Large intestine (tissue), 3 donors: ENCODE measurements at regions not wholly inside any gene's neighbourhood (a gene's known extent, or its start where the extent isn't known, plus 50 kb on each side); places are given as distances from the start of the nearest gene placed in this dataset.

Experiments used
- DNase-seq, 2 donors: peaks; one replicate each; pipeline versions ENCODE4 v3.0.0 to v3.0.0-alpha.2; 2013
- H3K27ac ChIP-seq: one replicate; pipeline ENCODE4 v1.5.1; 2013; ENCODE audit warnings: low read length
- H3K27me3 ChIP-seq: 2 replicates; pipeline ENCODE4 v1.6.1; 2013; ENCODE audit warnings: low read length; ENCODE audit not compliant: control insufficient read depth, insufficient read depth
- H3K36me3 ChIP-seq: 2 replicates; pipeline ENCODE4 v1.6.1; 2013; ENCODE audit warnings: low read length; ENCODE audit not compliant: control insufficient read depth, insufficient read depth
- H3K4me1 ChIP-seq: one replicate; pipeline ENCODE4 v1.6.1; 2013; ENCODE audit warnings: low read length; ENCODE audit not compliant: control insufficient read depth, insufficient read depth
- H3K4me3 ChIP-seq: one replicate; pipeline ENCODE4 v1.5.1; 2013; ENCODE audit warnings: low read length
- H3K9me3 ChIP-seq: one replicate; pipeline ENCODE4 v1.6.1; 2013; ENCODE audit warnings: mild to moderate bottlenecking, low read depth, low read length, moderate library complexity; ENCODE audit not compliant: control insufficient read depth
- WGBS: methylation state at CpG from one replicate; pipeline ENCODE4 v1.1.5; 2013; ENCODE audit warnings: low lambda C conversion rate; ENCODE audit not compliant: insufficient coverage; 5-methylcytosine and 5-hydroxymethylcytosine counted together

GRCh38 chr6:71034563-71035345 lies 77.9 kb upstream of the B3GAT2 start:
- WGBS: no CpG with 5 or more reads among the region's 4 CpGs
- no peak overlapping the region for H3K27ac ChIP-seq
- H3K27me3 ChIP-seq: no peaks in the 10 kb centered on the region
- H3K9me3 ChIP-seq: no peaks in the 10 kb centered on the region
- H3K4me3 ChIP-seq: no peak overlapping the region
- no peaks in the 10 kb centered on the region for H3K4me1 ChIP-seq
- DNase-seq: no peak
- no peaks in the 10 kb centered on the region for H3K36me3 ChIP-seq

GRCh38 chr6:71035871-71036270 lies 79.0 kb upstream of the B3GAT2 start:
- no peaks in the 10 kb centered on the region for H3K36me3 ChIP-seq
- H3K27ac ChIP-seq: no peak overlapping the region
- no peaks in the 10 kb centered on the region for H3K4me1 ChIP-seq
- H3K4me3 ChIP-seq: no peak overlapping the region
- H3K27me3 ChIP-seq: no peaks in the 10 kb centered on the region
- DNase-seq: no peak
- H3K9me3 ChIP-seq: no peaks in the 10 kb centered on the region

GRCh38 chr6:71038711-71039344 lies 82.0 kb upstream of the B3GAT2 start:
- Histone ChIP-seq H3K36me3 (no peaks in the 10 kb centered on the region), H3K27me3 (no peaks in the 10 kb centered on the region), H3K4me3 (no peak overlapping the region), H3K27ac (no peak overlapping the region), H3K4me1 (no peaks in the 10 kb centered on the region), H3K9me3 (no peaks in the 10 kb centered on the region)
- no peak for DNase-seq
- whole genome bisulfite sequencing: no CpG with 5 or more reads among the region's 8 CpGs

- DNase-seq: no peak
- H3K4me1 ChIP-seq: no peaks in the 10 kb centered on the region
- H3K9me3 ChIP-seq: no peaks in the 10 kb centered on the region
- no peak overlapping the region for H3K4me3 ChIP-seq
- H3K27me3 ChIP-seq: no peaks in the 10 kb centered on the region
- H3K36me3 ChIP-seq: no peaks in the 10 kb centered on the region
- WGBS: no CpG with 5 or more reads among the region's 1 CpG
- H3K27ac ChIP-seq: no peak overlapping the region
These were observed 83.2 kb upstream of the B3GAT2 start for GRCh38 chr6:71040043-71040442.

- DNase-seq: no peak
These were observed 84.0 kb upstream of the B3GAT2 start for GRCh38 chr6:71040841-71041240.

GRCh38 chr6:71043902-71044301 lies 87.0 kb upstream of the B3GAT2 start:
- no CpG with 5 or more reads among the region's 1 CpG for WGBS
- no peaks in the 10 kb centered on the region for H3K9me3 ChIP-seq

More at GRCh38 chr6:71040841-71041240, 84.0 kb upstream of the B3GAT2 start:
- no peak overlapping the region for H3K27ac ChIP-seq
- no peaks in the 10 kb centered on the region for H3K36me3 ChIP-seq
- no peak overlapping the region for H3K4me3 ChIP-seq
- no peaks in the 10 kb centered on the region for H3K9me3 ChIP-seq
- H3K27me3 ChIP-seq: no peaks in the 10 kb centered on the region
- H3K4me1 ChIP-seq: no peaks in the 10 kb centered on the region
- 77% methylated on average over 2 of the region's 2 CpGs for WGBS

GRCh38 chr6:71044753-71045152 lies 87.9 kb upstream of the B3GAT2 start:
- no peaks in the 10 kb centered on the region for H3K27me3 ChIP-seq
- no CpG with 5 or more reads among the region's 1 CpG for WGBS
- no peak overlapping the region for H3K4me3 ChIP-seq
- no peaks in the 10 kb centered on the region for H3K9me3 ChIP-seq
- no peak for DNase-seq
- no peaks in the 10 kb centered on the region for H3K36me3 ChIP-seq
- no peak overlapping the region for H3K27ac ChIP-seq
- no peaks in the 10 kb centered on the region for H3K4me1 ChIP-seq

More at GRCh38 chr6:71043902-71044301, 87.0 kb upstream of the B3GAT2 start:
- H3K27me3 ChIP-seq: no peaks in the 10 kb centered on the region
- no peaks in the 10 kb centered on the region for H3K36me3 ChIP-seq
- no peak for DNase-seq
- no peak overlapping the region for H3K27ac ChIP-seq
- no peak overlapping the region for H3K4me3 ChIP-seq
- H3K4me1 ChIP-seq: no peaks in the 10 kb centered on the region

- Histone ChIP-seq H3K27ac (no peak overlapping the region), H3K9me3 (no peaks in the 10 kb centered on the region), H3K4me1 (no peaks in the 10 kb centered on the region), H3K4me3 (no peak overlapping the region), H3K27me3 (no peaks in the 10 kb centered on the region), H3K36me3 (no peaks in the 10 kb centered on the region)
- 83% methylated on average over 3 of the region's 5 CpGs for WGBS
- DNase-seq: no peak
These were observed 88.4 kb upstream of the B3GAT2 start for GRCh38 chr6:71045296-71045695.

- no peaks in the 10 kb centered on the region for H3K27me3 ChIP-seq
- WGBS: no CpG with 5 or more reads among the region's 4 CpGs
- H3K27ac ChIP-seq: no peak overlapping the region
- H3K4me1 ChIP-seq: no peaks in the 10 kb centered on the region
- DNase-seq: no peak
- no peaks in the 10 kb centered on the region for H3K9me3 ChIP-seq
- H3K36me3 ChIP-seq: no peaks in the 10 kb centered on the region
- H3K4me3 ChIP-seq: no peak overlapping the region
These were observed 90.6 kb upstream of the B3GAT2 start for GRCh38 chr6:71047417-71047816.

GRCh38 chr6:71048320-71049164 lies 91.7 kb upstream of the B3GAT2 start:
- H3K27ac ChIP-seq: no peak overlapping the region
- DNase-seq: no peak
- WGBS: 88% methylated on average over 1 of the region's 4 CpGs
- no peaks in the 10 kb centered on the region for H3K27me3 ChIP-seq
- no peak overlapping the region for H3K4me3 ChIP-seq
- H3K4me1 ChIP-seq: no peaks in the 10 kb centered on the region
- H3K9me3 ChIP-seq: no peaks in the 10 kb centered on the region
- H3K36me3 ChIP-seq: no peaks in the 10 kb centered on the region
